ENCODE measurements at regions not wholly inside any gene's neighbourhood (a gene's known extent, or its start where the extent isn't known, plus 50 kb on each side); places are given as distances from the start of the nearest gene placed in this dataset.

- DNase-seq (ENCODE audit: low read depth in 1 of 2, low spot score in 1 of 2) (no peak), FAIRE-seq (no peak), ATAC-seq (no peak)
- H3K4me2 ChIP-seq: no peak overlapping the region
- H3K9me3 ChIP-seq: no peaks in the 10 kb centered on the region; the same call in 2 of the 3 replicates
- 32% methylated on average over 3 of the region's 6 CpGs for WGBS (ENCODE audit: missing lambda C conversion rate)
- no peak overlapping the region for H3K27ac ChIP-seq
- ChIA-PET POLR2A (no interaction called here), CTCF (interaction anchor here (1.4 kb wide), 1 partner anchor 22 kb away, joined by 4 read pairs; no protein-coding TSS in a partner anchor)
- no peak for TF ChIP-seq TP53 (CRISPR knock-in tag; IDR thresholded peaks at IDR 0.05)
- TF ChIP-seq ZSCAN20 (CRISPR knock-in tag; IDR thresholded peaks at IDR 0.05): no peak
- no peak for TF ChIP-seq CBX2 (IDR thresholded peaks at IDR 0.05; ENCODE audit: borderline replicate concordance, low read depth)
- no peak for TF ChIP-seq POLR2A (IDR thresholded peaks at IDR 0.05; ENCODE audit: low read length)
- TF ChIP-seq MAZ (IDR thresholded peaks at IDR 0.05; ENCODE audit: borderline replicate concordance, low read depth, low read length): no peak
- no peak for TF ChIP-seq RAD21 (conservative IDR thresholded peaks at IDR 0.05 in 1 of 2, IDR thresholded peaks at IDR 0.05 in 1 of 2)
- no peak for TF ChIP-seq CHD4 (IDR thresholded peaks at IDR 0.05; ENCODE audit: borderline replicate concordance)
- no peak overlapping the region for H3K4me3 ChIP-seq
- H3K4me1 ChIP-seq: no peaks in the 10 kb centered on the region
Measured at GRCh38 chr5:3888310-3888709, 292.7 kb downstream of the IRX1 start.

- CTCF ChIA-PET: interaction anchor here (1.4 kb wide), 1 partner anchor 23 kb away, joined by 4 read pairs; no protein-coding TSS in a partner anchor
- Histone ChIP-seq H3K9me3 (no peaks in the 10 kb centered on the region; the same call in 2 of the 3 replicates), H3K4me3 (no peak overlapping the region), H3K27ac (no peak overlapping the region), H3K4me1 (no peaks in the 10 kb centered on the region), H3K4me2 (no peak overlapping the region)
- WGBS (ENCODE audit: missing lambda C conversion rate): 9% methylated on average over 12 of the region's 12 CpGs
- ATAC-seq (no peak), FAIRE-seq (no peak), DNase-seq (ENCODE audit: low read depth in 1 of 2, low spot score in 1 of 2) (no peak)
- POLR2A ChIA-PET: no interaction called here
- TF ChIP-seq SMC3 (IDR thresholded peaks at IDR 0.05) (no peak), TP53 (CRISPR knock-in tag; IDR thresholded peaks at IDR 0.05) (no peak), RNF2 (IDR thresholded peaks at IDR 0.05; ENCODE audit: borderline replicate concordance, low read depth) (no peak), CHD4 (IDR thresholded peaks at IDR 0.05; ENCODE audit: borderline replicate concordance) (no peak)
Measured at GRCh38 chr5:3889412-3890142, 293.9 kb downstream of the IRX1 start.

- ATAC-seq: no peak
- H3K9me3 ChIP-seq: no peaks in the 10 kb centered on the region; the same call in 2 of the 3 replicates
- POLR2A ChIA-PET: no interaction called here
Measured at GRCh38 chr5:3891113-3891512, 295.5 kb downstream of the IRX1 start.

More at GRCh38 chr5:3891113-3891512, 295.5 kb downstream of the IRX1 start:
- FAIRE-seq (no peak), DNase-seq (ENCODE audit: low read depth in 1 of 2, low spot score in 1 of 2) (no peak)
- TF ChIP-seq JUN (IDR thresholded peaks at IDR 0.05): no peak
- TF ChIP-seq HMGXB4 (CRISPR knock-in tag; IDR thresholded peaks at IDR 0.05; ENCODE audit: borderline replicate concordance): no peak
- no peak for TF ChIP-seq EP300 (IDR thresholded peaks at IDR 0.05)
- TF ChIP-seq SMC3 (IDR thresholded peaks at IDR 0.05): no peak
- no peak for TF ChIP-seq HOXB5 (CRISPR knock-in tag; IDR thresholded peaks at IDR 0.05)
- no peak for TF ChIP-seq RAD21 (conservative IDR thresholded peaks at IDR 0.05 in 1 of 2, IDR thresholded peaks at IDR 0.05 in 1 of 2)
- no peak for TF ChIP-seq ELK1 (IDR thresholded peaks at IDR 0.05; ENCODE audit: low read depth, low read length)
- no peak for TF ChIP-seq FOSB (CRISPR knock-in tag; IDR thresholded peaks at IDR 0.05)
- no peak for TF ChIP-seq FOSL2 (IDR thresholded peaks at IDR 0.05)
- TF ChIP-seq FOSL2 (CRISPR knock-in tag; IDR thresholded peaks at IDR 0.05): no peak
- no peak for TF ChIP-seq POLR2A (IDR thresholded peaks at IDR 0.05; ENCODE audit: low read length)
- no peak for TF ChIP-seq RARB (CRISPR knock-in tag; IDR thresholded peaks at IDR 0.05)
- Histone ChIP-seq H3K4me3 (no peak overlapping the region), H3K4me2 (no peak overlapping the region), H3K4me1 (no peaks in the 10 kb centered on the region), H3K27ac (no peak overlapping the region)
- 0% methylated on average over 3 of the region's 3 CpGs for WGBS (ENCODE audit: missing lambda C conversion rate)
- CTCF ChIA-PET: no interaction called here
